Brain microvascular endothelial cell (primary cell): ENCODE measurements at regions not wholly inside any gene's neighbourhood (a gene's known extent, or its start where the extent isn't known, plus 50 kb on each side); places are given as distances from the start of the nearest gene placed in this dataset.

ENCODE experiments used
- DNase-seq: peaks from one replicate; pipeline ENCODE4 v3.0.0-alpha.2; 2020
- H3K27ac ChIP-seq: fragments of 250-450 bp; sonication (Bioruptor Pico); 2 replicates; pipeline ENCODE4 v1.5.1; 2020; ENCODE audit warnings: mild to moderate bottlenecking, moderate library complexity
- H3K27me3 ChIP-seq: fragments of 250-450 bp; sonication (Bioruptor Pico); replicated peaks from 2 replicates; pipeline ENCODE4 v1.5.1; 2020; ENCODE audit warnings: mild to moderate bottlenecking
- H3K36me3 ChIP-seq: fragments of 250-450 bp; sonication (Bioruptor Pico); replicated peaks from 2 replicates; pipeline ENCODE4 v1.5.1; 2020; ENCODE audit warnings: mild to moderate bottlenecking
- H3K4me3 ChIP-seq: 2 replicates; pipeline ENCODE4 v1.5.1; 2011; ENCODE audit warnings: low read depth, mild to moderate bottlenecking, control low read depth, low read length, moderate library complexity
- in situ Hi-C: cut with HindIII; loops from 2 replicates; pipeline ENCODE4 v1.10.0; 2017; ENCODE audit warnings: low sequenced_read_pairs, low pct_ligation_motif_present
- TF ChIP-seq, protein P1 (sequence below): IDR thresholded peaks from 2 replicates; pipeline ENCODE4 v1.5.1; 2011; ENCODE audit warnings: low read depth, mild to moderate bottlenecking, moderate library complexity, low read length, control low read depth, inconsistent platforms; ENCODE audit errors: missing control alignments

DNA sequence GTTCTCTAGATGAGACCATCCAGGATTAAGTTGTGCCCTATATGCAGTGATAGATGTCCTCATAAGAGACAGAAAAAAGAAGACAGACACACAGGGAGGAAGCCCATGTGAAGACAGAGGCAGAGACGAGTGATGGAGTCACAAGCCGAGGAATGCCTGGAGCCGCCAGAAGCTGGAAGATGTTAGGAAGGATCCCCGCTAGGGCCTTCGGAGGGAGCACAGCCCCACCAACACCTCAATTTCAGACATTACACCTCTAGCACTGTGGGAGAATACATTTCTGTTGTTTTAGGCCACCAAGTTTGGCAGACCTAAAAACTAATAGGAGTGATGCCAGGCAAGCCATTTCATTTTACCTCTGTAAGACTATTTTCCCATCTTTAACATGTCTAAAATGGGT is 458.5 kb downstream of the MED13L start:
- H3K4me3 ChIP-seq = no peak overlapping the region
- in situ Hi-C loops = no loop called here
- no peak overlapping the region for H3K27ac ChIP-seq
- TF ChIP-seq, protein P1, sequence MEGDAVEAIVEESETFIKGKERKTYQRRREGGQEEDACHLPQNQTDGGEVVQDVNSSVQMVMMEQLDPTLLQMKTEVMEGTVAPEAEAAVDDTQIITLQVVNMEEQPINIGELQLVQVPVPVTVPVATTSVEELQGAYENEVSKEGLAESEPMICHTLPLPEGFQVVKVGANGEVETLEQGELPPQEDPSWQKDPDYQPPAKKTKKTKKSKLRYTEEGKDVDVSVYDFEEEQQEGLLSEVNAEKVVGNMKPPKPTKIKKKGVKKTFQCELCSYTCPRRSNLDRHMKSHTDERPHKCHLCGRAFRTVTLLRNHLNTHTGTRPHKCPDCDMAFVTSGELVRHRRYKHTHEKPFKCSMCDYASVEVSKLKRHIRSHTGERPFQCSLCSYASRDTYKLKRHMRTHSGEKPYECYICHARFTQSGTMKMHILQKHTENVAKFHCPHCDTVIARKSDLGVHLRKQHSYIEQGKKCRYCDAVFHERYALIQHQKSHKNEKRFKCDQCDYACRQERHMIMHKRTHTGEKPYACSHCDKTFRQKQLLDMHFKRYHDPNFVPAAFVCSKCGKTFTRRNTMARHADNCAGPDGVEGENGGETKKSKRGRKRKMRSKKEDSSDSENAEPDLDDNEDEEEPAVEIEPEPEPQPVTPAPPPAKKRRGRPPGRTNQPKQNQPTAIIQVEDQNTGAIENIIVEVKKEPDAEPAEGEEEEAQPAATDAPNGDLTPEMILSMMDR = no peak
- no peak for DNase-seq
- no peaks in the 10 kb centered on the region for H3K36me3 ChIP-seq
- H3K27me3 ChIP-seq = no peaks in the 10 kb centered on the region

- no peak for DNase-seq
- H3K4me3 ChIP-seq = no peak overlapping the region
- H3K36me3 ChIP-seq = no peaks in the 10 kb centered on the region
- H3K27ac ChIP-seq = no peak overlapping the region
- TF ChIP-seq, protein P1 = no peak
- H3K27me3 ChIP-seq = no peaks in the 10 kb centered on the region
- in situ Hi-C loops = no loop called here
Observed at GRCh38 chr12:115817389-115817788, 460.1 kb downstream of the MED13L start.

DNA sequence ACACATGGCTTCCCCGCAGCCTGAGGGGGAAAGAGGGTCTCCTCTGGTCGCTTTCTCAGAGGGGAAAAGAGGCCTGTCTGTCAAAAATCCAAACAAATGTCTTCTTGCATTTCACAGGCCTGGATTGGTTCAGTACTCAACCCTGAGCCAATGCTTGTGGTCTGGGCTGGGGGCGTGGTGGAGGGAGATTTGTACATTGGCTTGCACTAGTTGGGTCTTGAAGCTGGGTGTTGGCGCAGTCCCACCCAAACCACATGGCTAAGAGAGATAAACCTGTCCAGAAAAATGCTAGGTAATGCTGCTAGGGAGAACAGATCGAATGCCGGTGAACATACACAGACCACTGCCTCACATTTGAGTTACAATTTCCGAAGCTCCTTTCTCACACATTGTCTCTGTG is 461.6 kb downstream of the MED13L start:
- in situ Hi-C loops = no loop called here
- no peak overlapping the region for H3K27ac ChIP-seq

DNA sequence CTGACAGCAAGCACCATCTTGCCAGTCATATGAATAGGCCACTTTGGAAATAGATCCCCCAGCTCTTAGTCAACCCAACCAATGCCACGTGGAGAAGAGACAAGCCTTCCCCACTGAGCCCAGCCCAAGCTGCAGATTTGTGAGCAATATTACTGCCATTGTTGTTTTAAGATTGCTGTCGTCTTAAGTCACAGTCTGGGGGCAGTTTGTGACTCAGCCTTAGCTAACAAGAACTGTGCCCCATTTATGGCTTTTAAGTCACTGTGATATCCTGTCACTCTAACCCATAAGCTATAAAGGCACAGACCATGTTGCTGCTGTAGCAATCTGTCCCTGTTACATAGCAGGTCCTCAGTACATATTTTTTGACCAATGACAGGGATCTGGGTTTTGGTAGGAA is 464.2 kb downstream of the MED13L start:
- no peak for DNase-seq
- no peaks in the 10 kb centered on the region for H3K27me3 ChIP-seq
- H3K4me3 ChIP-seq = no peak overlapping the region
- in situ Hi-C loops = no loop called here
- no peaks in the 10 kb centered on the region for H3K36me3 ChIP-seq
- no peak overlapping the region for H3K27ac ChIP-seq
- TF ChIP-seq, protein P1 = no peak

More for the DNA sequence above, 461.6 kb downstream of the MED13L start:
- TF ChIP-seq, protein P1 = no peak
- Histone ChIP-seq H3K27me3 (no peaks in the 10 kb centered on the region), H3K4me3 (no peak overlapping the region), H3K36me3 (no peaks in the 10 kb centered on the region)
- no peak for DNase-seq

- H3K27ac ChIP-seq = no peak overlapping the region
- TF ChIP-seq, protein P1 = no peak
- in situ Hi-C loops = no loop called here
- no peaks in the 10 kb centered on the region for H3K27me3 ChIP-seq
- no peak overlapping the region for H3K4me3 ChIP-seq
- no peaks in the 10 kb centered on the region for H3K36me3 ChIP-seq
- no peak for DNase-seq
Observed at GRCh38 chr12:115811929-115812328, 465.6 kb downstream of the MED13L start.

- TF ChIP-seq, protein P1 = no peak
- no peaks in the 10 kb centered on the region for H3K27me3 ChIP-seq
- in situ Hi-C loops = no loop called here
- no peaks in the 10 kb centered on the region for H3K36me3 ChIP-seq
- no peak overlapping the region for H3K4me3 ChIP-seq
- H3K27ac ChIP-seq = no peak overlapping the region
- no peak for DNase-seq
Observed at GRCh38 chr12:115811045-115811444, 466.4 kb downstream of the MED13L start.
